ENCODE measurements at regions not wholly inside any gene's neighbourhood (a gene's known extent, or its start where the extent isn't known, plus 50 kb on each side); places are given as distances from the start of the nearest gene placed in this dataset.

- H3K27ac ChIP-seq (ENCODE audit: low read depth, low read length) = no peak overlapping the region
- H3K4me3 ChIP-seq (ENCODE audit: insufficient read depth, low read length, poor library complexity, severe bottlenecking) = no peak overlapping the region
- H3K36me3 ChIP-seq (ENCODE audit: low read length) = no peaks in the 10 kb centered on the region
- no peak for TF ChIP-seq CTCF (IDR thresholded peaks at IDR 0.05; ENCODE audit: insufficient read depth, low read length, poor library complexity, severe bottlenecking)
- no peak overlapping the region for H3K4me2 ChIP-seq (ENCODE audit: low read depth, low read length, poor library complexity, severe bottlenecking)
- no peak overlapping the region for H3K9ac ChIP-seq (ENCODE audit: low read length)
- no peaks in the 10 kb centered on the region for H4K20me1 ChIP-seq (ENCODE audit: low read depth, low read length)
- H2AFZ ChIP-seq (ENCODE audit: low read depth, low read length, severe bottlenecking) = no peak overlapping the region
- H3K27me3 ChIP-seq (ENCODE audit: low read length) = no peaks in the 10 kb centered on the region
- H3K9me3 ChIP-seq (ENCODE audit: insufficient read depth, low read length) = no peaks in the 10 kb centered on the region
- H3F3A ChIP-seq (ENCODE audit: insufficient read depth) = no peaks in the 10 kb centered on the region
- no peaks in the 10 kb centered on the region for H3K79me2 ChIP-seq (ENCODE audit: insufficient read depth, low read length)
- H3K9me2 ChIP-seq (replicated peaks; ENCODE audit: insufficient read depth, low read length) = no peaks in the 10 kb centered on the region
Measured at GRCh38 chr1:168391851-168392681, 111.4 kb downstream of the TBX19 start.

GRCh38 chr1:168390271-168390670 lies 109.6 kb downstream of the TBX19 start:
- H3K9me2 ChIP-seq (replicated peaks; ENCODE audit: insufficient read depth, low read length) = no peaks in the 10 kb centered on the region
- no peaks in the 10 kb centered on the region for H3K27me3 ChIP-seq (ENCODE audit: low read length)
- no peak overlapping the region for H2AFZ ChIP-seq (ENCODE audit: low read depth, low read length, severe bottlenecking)
- H3K9me3 ChIP-seq (ENCODE audit: insufficient read depth, low read length) = no peaks in the 10 kb centered on the region
- no peak overlapping the region for H3K4me3 ChIP-seq (ENCODE audit: insufficient read depth, low read length, poor library complexity, severe bottlenecking)
- no peaks in the 10 kb centered on the region for H4K20me1 ChIP-seq (ENCODE audit: low read depth, low read length)
- H3K36me3 ChIP-seq (ENCODE audit: low read length) = no peaks in the 10 kb centered on the region
- H3K27ac ChIP-seq (ENCODE audit: low read depth, low read length) = no peak overlapping the region
- no peak overlapping the region for H3K9ac ChIP-seq (ENCODE audit: low read length)
- H3F3A ChIP-seq (ENCODE audit: insufficient read depth) = no peaks in the 10 kb centered on the region
- H3K4me2 ChIP-seq (ENCODE audit: low read depth, low read length, poor library complexity, severe bottlenecking) = no peak overlapping the region
- no peaks in the 10 kb centered on the region for H3K79me2 ChIP-seq (ENCODE audit: insufficient read depth, low read length)
- TF ChIP-seq EZH2phosphoT487 (conservative IDR thresholded peaks at IDR 0.05; ENCODE audit: low read length) (no peak), CTCF (IDR thresholded peaks at IDR 0.05; ENCODE audit: insufficient read depth, low read length, poor library complexity, severe bottlenecking) (no peak)

GRCh38 chr1:168387781-168388760 lies 107.4 kb downstream of the TBX19 start:
- no peak overlapping the region for H2AFZ ChIP-seq (ENCODE audit: low read depth, low read length, severe bottlenecking)
- H3K4me2 ChIP-seq (ENCODE audit: low read depth, low read length, poor library complexity, severe bottlenecking) = no peak overlapping the region
- no peaks in the 10 kb centered on the region for H3K9me3 ChIP-seq (ENCODE audit: insufficient read depth, low read length)
- H3K9me2 ChIP-seq (replicated peaks; ENCODE audit: insufficient read depth, low read length) = no peaks in the 10 kb centered on the region
- no peaks in the 10 kb centered on the region for H4K20me1 ChIP-seq (ENCODE audit: low read depth, low read length)
- no peak overlapping the region for H3K4me3 ChIP-seq (ENCODE audit: insufficient read depth, low read length, poor library complexity, severe bottlenecking)
- TF ChIP-seq EZH2phosphoT487 (conservative IDR thresholded peaks at IDR 0.05; ENCODE audit: low read length) (no peak), CTCF (IDR thresholded peaks at IDR 0.05; ENCODE audit: insufficient read depth, low read length, poor library complexity, severe bottlenecking) (no peak)
- H3K9ac ChIP-seq (ENCODE audit: low read length) = no peak overlapping the region
- no peak overlapping the region for H3K27ac ChIP-seq (ENCODE audit: low read depth, low read length)
- no peaks in the 10 kb centered on the region for H3K27me3 ChIP-seq (ENCODE audit: low read length)
- no peaks in the 10 kb centered on the region for H3K36me3 ChIP-seq (ENCODE audit: low read length)
- H3K79me2 ChIP-seq (ENCODE audit: insufficient read depth, low read length) = no peaks in the 10 kb centered on the region
- no peaks in the 10 kb centered on the region for H3F3A ChIP-seq (ENCODE audit: insufficient read depth)

Data from SU-DHL-6 (cell line).